RWPE1 (cell line): ENCODE measurements at regions not wholly inside any gene's neighbourhood (a gene's known extent, or its start where the extent isn't known, plus 50 kb on each side); places are given as distances from the start of the nearest gene placed in this dataset.

Source experiments
- CTCF ChIA-PET: fragments of 350-600 bp; sonication (Branson Sonifier 250); formaldehyde crosslinking; extraction: SDS; loops from one replicate; lab custom pipeline; 2021; lab: Yijun Ruan, JAX
- POLR2A ChIA-PET: fragments of 400-600 bp; formaldehyde crosslinking; extraction: SDS; loops from one replicate; lab custom pipeline; 2020; ENCODE audit warnings: antibody characterized with exemption; ENCODE audit not compliant: low non-redundant PET; lab: Yijun Ruan, JAX
- DNase-seq: peaks from one replicate; pipeline ENCODE4 v3.0.0; 2012; ENCODE audit warnings: low spot score
- H3K27ac ChIP-seq: fragments of 450-650 bp; 2 replicates; pipeline ENCODE4 v1.5.1; 2017
- CTCF ChIP-seq: fragments of 450-650 bp; conservative IDR thresholded peaks from 2 replicates; pipeline ENCODE4 v1.5.1; 2017; ENCODE audit warnings: low read depth, mild to moderate bottlenecking

- H3K27ac ChIP-seq: no peak overlapping the region
- no peak for TF ChIP-seq CTCF
- no peak for DNase-seq
- ChIA-PET POLR2A (no interaction called here), CTCF (interaction anchor here (0.9 kb wide), 1 partner anchor 503 kb away, joined by 4 read pairs; no protein-coding TSS in a partner anchor)
Measured at GRCh38 chr7:70907259-70908247, 224.4 kb upstream of the GALNT17 start.

GRCh38 chr7:70913924-70914323 is 218.0 kb upstream of the GALNT17 start:
- no peak overlapping the region for H3K27ac ChIP-seq
- DNase-seq: no peak
- CTCF ChIA-PET: no interaction called here
- POLR2A ChIA-PET: no interaction called here
- no peak for TF ChIP-seq CTCF

GRCh38 chr7:70915067-70915466 is 216.9 kb upstream of the GALNT17 start:
- no peak overlapping the region for H3K27ac ChIP-seq
- ChIA-PET CTCF (interaction anchor here (0.6 kb wide), 1 partner anchor 797 kb away, joined by 5 read pairs; no protein-coding TSS in a partner anchor), POLR2A (no interaction called here)
- TF ChIP-seq CTCF: no peak
- no peak for DNase-seq

GRCh38 chr7:70919481-70920073 is 212.4 kb upstream of the GALNT17 start:
- DNase-seq: no peak
- ChIA-PET POLR2A (no interaction called here), CTCF (no interaction called here)
- no peak overlapping the region for H3K27ac ChIP-seq
- no peak for TF ChIP-seq CTCF

GRCh38 chr7:70920876-70921275 is 211.1 kb upstream of the GALNT17 start:
- no peak for TF ChIP-seq CTCF
- H3K27ac ChIP-seq: no peak overlapping the region
- ChIA-PET POLR2A (no interaction called here), CTCF (no interaction called here)
- DNase-seq: no peak

- no peak for TF ChIP-seq CTCF
- ChIA-PET POLR2A (no interaction called here), CTCF (interaction anchor here (0.6 to 0.7 kb wide), 3 partner anchors 25 to 242 kb away, joined by 3 read pairs; no protein-coding TSS in a partner anchor)
- no peak overlapping the region for H3K27ac ChIP-seq
- DNase-seq: no peak
Measured at GRCh38 chr7:70923181-70923845, 208.6 kb upstream of the GALNT17 start.
